Astrocyte (in vitro differentiated cells and primary cell): ENCODE measurements at regions not wholly inside any gene's neighbourhood (a gene's known extent, or its start where the extent isn't known, plus 50 kb on each side); places are given as distances from the start of the nearest gene placed in this dataset.

Source experiments
- DNase-seq: peaks from one replicate; pipeline ENCODE4 v3.0.0-alpha.2; 2010; ENCODE audit warnings: low read depth
- FAIRE-seq: peaks from 2 replicates; lab custom pipeline; 2011; peaks lifted over from hg19 to GRCh38; lab: Jason Lieb, UNC
- H2AFZ ChIP-seq: 2 replicates; pipeline ENCODE4 v1.6.0; 2012; ENCODE audit warnings: low read depth, low read length, inconsistent platforms
- H3K27ac ChIP-seq: 2 replicates; pipeline ENCODE4 v1.5.1; 2011; ENCODE audit warnings: low read depth, low read length, inconsistent platforms
- H3K27me3 ChIP-seq: 2 replicates; pipeline ENCODE4 v1.6.0; 2011; ENCODE audit warnings: low read length, inconsistent platforms; ENCODE audit not compliant: insufficient read depth
- H3K36me3 ChIP-seq: 2 replicates; pipeline ENCODE4 v1.5.1; 2011; ENCODE audit warnings: low read length, inconsistent platforms; ENCODE audit not compliant: insufficient read depth
- H3K4me1 ChIP-seq: 2 replicates; pipeline ENCODE4 v1.5.1; 2011; ENCODE audit warnings: low read length, inconsistent platforms; ENCODE audit not compliant: insufficient read depth
- H3K4me2 ChIP-seq: 2 replicates; pipeline ENCODE4 v1.6.0; 2012; ENCODE audit warnings: low read length, inconsistent platforms
- H3K4me3 ChIP-seq: 2 replicates; pipeline ENCODE4 v1.5.1; 2011; ENCODE audit warnings: low read depth, mild to moderate bottlenecking, low read length, inconsistent platforms; ENCODE audit not compliant: insufficient read depth
- H3K79me2 ChIP-seq: 2 replicates; pipeline ENCODE4 v1.6.0; 2012; ENCODE audit warnings: mild to moderate bottlenecking, low read length, inconsistent platforms; ENCODE audit not compliant: insufficient read depth
- H3K9ac ChIP-seq: 2 replicates; pipeline ENCODE4 v1.6.0; 2012; ENCODE audit warnings: mild to moderate bottlenecking, low read length, inconsistent platforms
- H3K9me3 ChIP-seq: 2 replicates; pipeline ENCODE4 v1.5.1; 2012; ENCODE audit warnings: low read depth, mild to moderate bottlenecking, low read length, inconsistent platforms; ENCODE audit not compliant: insufficient read depth
- H4K20me1 ChIP-seq: 2 replicates; pipeline ENCODE4 v1.6.0; 2012; ENCODE audit warnings: low read length, inconsistent platforms; ENCODE audit not compliant: insufficient read depth
- H3K27ac Mint-ChIP-seq: one replicate; pipeline ENCODE4 v1.8.0; 2021; ENCODE audit warnings: mild to moderate bottlenecking, mixed read lengths; ENCODE audit not compliant: unreplicated experiment
- H3K27me3 Mint-ChIP-seq: one replicate; pipeline ENCODE4 v1.8.0; 2021; ENCODE audit warnings: low read depth, mixed read lengths; ENCODE audit not compliant: unreplicated experiment
- H3K36me3 Mint-ChIP-seq: one replicate; pipeline ENCODE4 v1.8.0; 2021; ENCODE audit warnings: low read depth, mixed read lengths; ENCODE audit not compliant: unreplicated experiment
- H3K4me1 Mint-ChIP-seq: one replicate; pipeline ENCODE4 v1.8.0; 2021; ENCODE audit warnings: low read depth, mixed read lengths; ENCODE audit not compliant: unreplicated experiment
- H3K4me3 Mint-ChIP-seq: one replicate; pipeline ENCODE4 v1.8.0; 2021; ENCODE audit warnings: mild to moderate bottlenecking, moderate library complexity, mixed read lengths; ENCODE audit not compliant: unreplicated experiment
- H3K9me3 Mint-ChIP-seq: one replicate; pipeline ENCODE4 v1.8.0; 2021; ENCODE audit warnings: mild to moderate bottlenecking, mixed read lengths; ENCODE audit not compliant: unreplicated experiment
- CTCF ChIP-seq: IDR thresholded peaks from 2 replicates; pipeline ENCODE4 v1.5.1; 2011; ENCODE audit warnings: low read depth, mild to moderate bottlenecking, inconsistent platforms, low read length, moderate library complexity; ENCODE audit not compliant: insufficient read depth
- EZH2 ChIP-seq: IDR thresholded peaks from 2 replicates; pipeline ENCODE4 v1.6.1; 2012; ENCODE audit warnings: mild to moderate bottlenecking, low read length, inconsistent platforms; ENCODE audit not compliant: insufficient read depth

- FAIRE-seq, result no peak
- peaks cover 32% of the 10 kb centered on the region for H3K9me3 Mint-ChIP-seq
- no peak overlapping the region for H3K4me2 ChIP-seq
- DNase-seq, result no peak
- H3K9ac ChIP-seq, result no peak overlapping the region
- H3K27me3 ChIP-seq, result no peaks in the 10 kb centered on the region
- H4K20me1 ChIP-seq, result no peaks in the 10 kb centered on the region
- H3K4me3 ChIP-seq, result no peak overlapping the region
- H3K4me1 Mint-ChIP-seq, result peaks cover 13% of the 10 kb centered on the region
- H3K9me3 ChIP-seq, result no peaks in the 10 kb centered on the region
- no peaks in the 10 kb centered on the region for H3K36me3 ChIP-seq
- H3K4me3 Mint-ChIP-seq, result no peak overlapping the region
- no peaks in the 10 kb centered on the region for H3K36me3 Mint-ChIP-seq
- peaks cover 2% of the 10 kb centered on the region for H3K27me3 Mint-ChIP-seq
- H3K79me2 ChIP-seq, result no peaks in the 10 kb centered on the region
- H3K4me1 ChIP-seq, result peaks cover 5% of the 10 kb centered on the region
- H2AFZ ChIP-seq, result no peak overlapping the region
- H3K27ac ChIP-seq, result no peak overlapping the region
- no peak overlapping the region for H3K27ac Mint-ChIP-seq
- TF ChIP-seq EZH2 (no peak), CTCF (no peak)
Measured at GRCh38 chr2:188865681-188866080, 108.5 kb upstream of the COL3A1 start.

GRCh38 chr2:188869550-188869949, 104.6 kb upstream of the COL3A1 start:
- H3K9me3 Mint-ChIP-seq, result peaks cover 19% of the 10 kb centered on the region
- no peak overlapping the region for H3K4me3 ChIP-seq
- no peaks in the 10 kb centered on the region for H3K27me3 ChIP-seq
- no peaks in the 10 kb centered on the region for H3K79me2 ChIP-seq
- no peaks in the 10 kb centered on the region for H4K20me1 ChIP-seq
- FAIRE-seq (peak; percentile 29), DNase-seq (peak; percentile 59)
- H3K27ac Mint-ChIP-seq, result peak overlapping the region; percentile 94
- no peak overlapping the region for H2AFZ ChIP-seq
- H3K4me1 ChIP-seq, result peaks cover 5% of the 10 kb centered on the region
- H3K36me3 ChIP-seq, result no peaks in the 10 kb centered on the region
- no peaks in the 10 kb centered on the region for H3K9me3 ChIP-seq
- H3K4me3 Mint-ChIP-seq, result peak overlapping the region; percentile 0
- no peak overlapping the region for H3K9ac ChIP-seq
- H3K36me3 Mint-ChIP-seq, result no peaks in the 10 kb centered on the region
- H3K27ac ChIP-seq, result no peak overlapping the region
- H3K4me2 ChIP-seq, result no peak overlapping the region
- TF ChIP-seq CTCF (no peak), EZH2 (no peak)
- no peaks in the 10 kb centered on the region for H3K27me3 Mint-ChIP-seq
- peaks cover 13% of the 10 kb centered on the region for H3K4me1 Mint-ChIP-seq

- peak overlapping the region; percentile 94 for H3K27ac Mint-ChIP-seq
- H3K27ac ChIP-seq, result no peak overlapping the region
- no peak overlapping the region for H3K4me3 Mint-ChIP-seq
- peaks cover 5% of the 10 kb centered on the region for H3K4me1 ChIP-seq
- DNase-seq (peak; percentile 94), FAIRE-seq (peak; percentile 52)
- no peaks in the 10 kb centered on the region for H4K20me1 ChIP-seq
- H3K9me3 Mint-ChIP-seq, result peaks cover 14% of the 10 kb centered on the region
- H3K79me2 ChIP-seq, result no peaks in the 10 kb centered on the region
- no peak overlapping the region for H3K9ac ChIP-seq
- H3K4me3 ChIP-seq, result no peak overlapping the region
- H3K4me2 ChIP-seq, result no peak overlapping the region
- TF ChIP-seq CTCF (no peak), EZH2 (no peak)
- no peak overlapping the region for H2AFZ ChIP-seq
- no peaks in the 10 kb centered on the region for H3K27me3 ChIP-seq
- no peaks in the 10 kb centered on the region for H3K9me3 ChIP-seq
- H3K4me1 Mint-ChIP-seq, result peaks cover 13% of the 10 kb centered on the region
- H3K36me3 ChIP-seq, result no peaks in the 10 kb centered on the region
- H3K36me3 Mint-ChIP-seq, result no peaks in the 10 kb centered on the region
- H3K27me3 Mint-ChIP-seq, result no peaks in the 10 kb centered on the region
Measured at GRCh38 chr2:188870289-188870688, 103.9 kb upstream of the COL3A1 start.
